ENCODE measurements at regions not wholly inside any gene's neighbourhood (a gene's known extent, or its start where the extent isn't known, plus 50 kb on each side); places are given as distances from the start of the nearest gene placed in this dataset.

GRCh38 chr5:131001507-131001906 lies 163.5 kb downstream of the HINT1 start:
- TF ChIP-seq CTCF (IDR thresholded peaks at IDR 0.05; ENCODE audit: poor library complexity), result no peak
- TF ChIP-seq EZH2 (IDR thresholded peaks at IDR 0.05; ENCODE audit: borderline replicate concordance), result no peak

Data from hepatocyte (in vitro differentiated cells).